CD4-positive, alpha-beta T cell treated with Interferon alpha-2 for 1 hour (primary cell): ENCODE measurements at regions not wholly inside any gene's neighbourhood (a gene's known extent, or its start where the extent isn't known, plus 50 kb on each side); places are given as distances from the start of the nearest gene placed in this dataset.

ENCODE experiments used
- DNase-seq, 2 donors: peaks; one replicate each; pipeline ENCODE4 v3.0.0-alpha.2; 2020 to 2022

GRCh38 chr5:56479696-56480077 lies 246.6 kb upstream of the ANKRD55 start:
- no peak for DNase-seq

GRCh38 chr5:56479126-56479525 lies 246.0 kb upstream of the ANKRD55 start:
- peak in 1 of 2 donors; percentile 32 for DNase-seq

- no peak for DNase-seq
Measured at GRCh38 chr5:56478062-56478461, 244.9 kb upstream of the ANKRD55 start.

- DNase-seq: no peak
Measured at GRCh38 chr5:56476487-56476856, 243.3 kb upstream of the ANKRD55 start.

- no peak for DNase-seq
Measured at GRCh38 chr5:56475689-56476486, 242.8 kb upstream of the ANKRD55 start.

- no peak for DNase-seq
Measured at GRCh38 chr5:56471707-56472106, 238.6 kb upstream of the ANKRD55 start.

GRCh38 chr5:56470007-56470406 lies 236.9 kb upstream of the ANKRD55 start:
- no peak for DNase-seq

- DNase-seq: no peak
Measured at GRCh38 chr5:56468277-56468676, 235.1 kb upstream of the ANKRD55 start.

- no peak for DNase-seq
Measured at GRCh38 chr5:56467176-56467717, 234.1 kb upstream of the ANKRD55 start.

GRCh38 chr5:56466136-56466816 lies 233.1 kb upstream of the ANKRD55 start:
- DNase-seq: no peak

GRCh38 chr5:56465769-56466135 lies 232.6 kb upstream of the ANKRD55 start:
- no peak for DNase-seq

GRCh38 chr5:56464935-56465768 lies 232.0 kb upstream of the ANKRD55 start:
- no peak for DNase-seq

GRCh38 chr5:56463944-56464571 lies 230.9 kb upstream of the ANKRD55 start:
- DNase-seq: no peak

GRCh38 chr5:56461584-56461983 lies 228.5 kb upstream of the ANKRD55 start:
- DNase-seq: no peak

- DNase-seq: no peak
Measured at GRCh38 chr5:56460681-56461191, 227.6 kb upstream of the ANKRD55 start.

- no peak for DNase-seq
Measured at GRCh38 chr5:56460195-56460546, 227.0 kb upstream of the ANKRD55 start.

GRCh38 chr5:56459394-56460194 lies 226.5 kb upstream of the ANKRD55 start:
- DNase-seq: no peak

GRCh38 chr5:56457887-56458812 lies 225.0 kb upstream of the ANKRD55 start:
- no peak for DNase-seq

GRCh38 chr5:56456002-56456401 lies 222.9 kb upstream of the ANKRD55 start:
- DNase-seq: no peak

GRCh38 chr5:56455417-56455816 lies 222.3 kb upstream of the ANKRD55 start:
- DNase-seq: no peak
